ENCODE measurements at regions not wholly inside any gene's neighbourhood (a gene's known extent, or its start where the extent isn't known, plus 50 kb on each side); places are given as distances from the start of the nearest gene placed in this dataset.

DNA sequence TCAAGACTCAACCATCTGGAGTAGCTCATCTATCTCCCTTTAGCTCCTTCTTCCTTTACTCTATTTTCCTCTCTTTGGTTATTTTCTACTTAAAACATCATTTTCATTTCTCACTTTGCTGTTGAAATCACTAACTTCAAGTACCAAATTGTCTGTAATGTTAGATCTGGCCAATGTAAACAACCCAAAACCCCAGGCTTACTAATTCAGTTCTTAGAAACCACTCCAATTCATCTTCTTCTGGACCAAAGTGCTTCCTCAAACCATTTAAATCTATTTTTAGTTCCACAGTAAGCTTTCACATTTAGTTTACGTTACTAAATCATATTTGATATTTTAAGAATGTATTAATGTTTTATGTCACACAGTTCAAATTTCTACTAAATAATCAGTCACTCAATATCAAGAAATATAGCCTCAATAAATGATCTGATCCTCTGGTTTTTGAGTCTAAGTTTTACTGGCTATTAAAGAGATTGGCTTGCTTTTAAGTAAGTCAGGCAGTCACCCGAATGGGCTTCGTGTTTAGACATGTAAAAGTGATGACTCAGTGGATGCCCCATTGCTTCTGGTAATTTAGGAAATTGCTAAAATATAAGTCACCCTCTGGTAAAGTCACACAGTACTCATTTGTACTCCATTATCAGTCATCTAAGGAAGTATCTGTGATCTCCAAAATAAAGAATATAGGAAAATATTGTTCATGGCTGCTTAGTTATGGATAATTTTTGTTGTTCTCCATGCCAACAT, 527.2 kb upstream of the SOX11 start:
- TF ChIP-seq, protein P1, sequence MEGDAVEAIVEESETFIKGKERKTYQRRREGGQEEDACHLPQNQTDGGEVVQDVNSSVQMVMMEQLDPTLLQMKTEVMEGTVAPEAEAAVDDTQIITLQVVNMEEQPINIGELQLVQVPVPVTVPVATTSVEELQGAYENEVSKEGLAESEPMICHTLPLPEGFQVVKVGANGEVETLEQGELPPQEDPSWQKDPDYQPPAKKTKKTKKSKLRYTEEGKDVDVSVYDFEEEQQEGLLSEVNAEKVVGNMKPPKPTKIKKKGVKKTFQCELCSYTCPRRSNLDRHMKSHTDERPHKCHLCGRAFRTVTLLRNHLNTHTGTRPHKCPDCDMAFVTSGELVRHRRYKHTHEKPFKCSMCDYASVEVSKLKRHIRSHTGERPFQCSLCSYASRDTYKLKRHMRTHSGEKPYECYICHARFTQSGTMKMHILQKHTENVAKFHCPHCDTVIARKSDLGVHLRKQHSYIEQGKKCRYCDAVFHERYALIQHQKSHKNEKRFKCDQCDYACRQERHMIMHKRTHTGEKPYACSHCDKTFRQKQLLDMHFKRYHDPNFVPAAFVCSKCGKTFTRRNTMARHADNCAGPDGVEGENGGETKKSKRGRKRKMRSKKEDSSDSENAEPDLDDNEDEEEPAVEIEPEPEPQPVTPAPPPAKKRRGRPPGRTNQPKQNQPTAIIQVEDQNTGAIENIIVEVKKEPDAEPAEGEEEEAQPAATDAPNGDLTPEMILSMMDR (IDR thresholded peaks at IDR 0.05; ENCODE audit: low read depth, low read length, poor library complexity, severe bottlenecking), result no peak
- no peak for TF ChIP-seq EZH2phosphoT487 (IDR thresholded peaks at IDR 0.05; ENCODE audit: borderline replicate concordance, low read length)
